Psoas muscle (tissue), 7 donors: ENCODE measurements at regions not wholly inside any gene's neighbourhood (a gene's known extent, or its start where the extent isn't known, plus 50 kb on each side); places are given as distances from the start of the nearest gene placed in this dataset.

Experiments
- ATAC-seq, 4 donors: fragments of 200-7000 bp; cut with Tn5 transposase; one replicate each; pipeline ENCODE4 v1.9.1; 2020; ENCODE audit warnings: moderate library complexity in 3 of 4, mild to moderate bottlenecking in 2 of 4
- DNase-seq, 2 donors: peaks; one replicate each; pipeline ENCODE4 v3.0.0-alpha.2; 2020
- H3K27ac ChIP-seq: fragments of 200-600 bp; one replicate; pipeline ENCODE4 v1.8.0; 2022
- H3K27me3 ChIP-seq, 3 donors: fragments of 200-600 bp in 1 of 3; one replicate each; pipeline versions ENCODE4 v1.6.1 to v1.8.0; 2013 to 2022; ENCODE audit warnings: low read length in 2 of 3, mild to moderate bottlenecking in 2 of 3, moderate library complexity in 1 of 3; ENCODE audit not compliant: insufficient read depth in 3 of 3
- H3K36me3 ChIP-seq, 2 donors: fragments of 200-600 bp in 1 of 2; one replicate each; pipeline versions ENCODE4 v1.6.1 to v1.8.0; 2013 to 2022; ENCODE audit warnings: low read depth in 1 of 2, mild to moderate bottlenecking in 1 of 2, moderate library complexity in 1 of 2; ENCODE audit not compliant: insufficient read depth in 1 of 2
- H3K4me1 ChIP-seq: fragments of 200-600 bp; one replicate; pipeline ENCODE4 v1.8.0; 2022
- H3K4me3 ChIP-seq: fragments of 200-600 bp; one replicate; pipeline ENCODE4 v1.8.0; 2022; ENCODE audit warnings: mild to moderate bottlenecking
- H3K9me3 ChIP-seq: fragments of 200-600 bp; one replicate; pipeline ENCODE4 v1.8.0; 2022
- CTCF ChIP-seq: fragments of 200-600 bp; IDR thresholded peaks from one replicate; pipeline ENCODE4 v1.8.0; 2022; ENCODE audit warnings: antibody characterized with exemption
- WGBS, 3 donors: extraction: QIAGEN DNeasy Blood & Tissue Kit; methylation state at CpG; one replicate each; pipeline versions ENCODE4 v1.1.6 to v1.1.7; 2013; 5-methylcytosine and 5-hydroxymethylcytosine counted together
- intact Hi-C, 2 donors: fragments of 100-400 bp; cut with DNase I; formaldehyde crosslinking; loops; one replicate each; pipeline versions ENCODE4 v1.11.0 to v1.14.2; 2022
- donor health status: healthy with polysubstance abuse.
- donor health status: DM: no; HTN: no; CAD: no; lungs with moderate emphysema.
- donor health status: Bipolar disorder and iron deficiency.
- donor health status: healthy.
- donor health status: DM: yes; HTN: yes; CAD: no.
- donor health status: DM: no; HTN: no; CAD: no.
- donor health status: DM: yes; HTN: yes; CAD: no.

DNA sequence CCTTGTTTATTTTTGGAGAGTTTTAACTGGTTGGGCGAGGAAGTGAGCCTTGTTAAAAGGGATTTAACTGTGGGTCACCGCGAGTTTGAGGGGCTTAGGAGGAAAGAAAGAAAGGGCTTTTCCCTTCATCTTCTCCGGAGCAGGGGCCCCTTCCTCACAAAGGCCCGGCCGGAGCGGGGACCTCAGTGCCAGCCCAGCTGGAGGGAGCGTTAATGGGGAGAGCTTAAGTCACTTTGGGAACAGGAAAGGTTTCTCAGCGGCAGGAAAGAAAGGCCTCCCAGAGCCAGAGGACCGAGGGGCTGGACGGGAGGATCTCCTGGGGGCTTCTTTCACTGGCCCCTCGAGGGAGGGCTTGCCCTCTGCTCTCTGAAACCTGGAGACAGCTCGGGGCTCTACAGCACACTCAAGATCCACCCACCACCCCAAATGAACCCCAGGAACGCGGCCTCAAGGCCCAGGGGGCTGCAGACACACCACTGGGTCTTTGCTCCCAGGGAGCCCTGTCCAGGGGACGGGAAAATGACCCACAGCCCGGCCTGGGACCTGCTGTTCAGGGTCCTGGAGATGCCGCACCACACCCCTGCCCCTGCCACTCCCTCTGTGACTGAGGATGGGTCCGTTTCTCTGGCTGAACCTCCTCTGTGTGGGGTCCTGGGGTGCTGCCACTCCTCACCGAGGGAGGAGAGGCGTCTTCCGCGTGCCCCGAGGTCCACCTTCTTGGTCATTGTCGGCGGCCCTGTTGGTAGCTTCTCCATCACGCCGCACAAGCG is 128.3 kb downstream of the URI1 start:
- Histone ChIP-seq H3K4me1 (no peaks in the 10 kb centered on the region), H3K27me3 (peaks cover 0 to 30% (median 3%) of the 10 kb centered on the region in 3 donors), H3K36me3 (no peaks in the 10 kb centered on the region), H3K27ac (no peak overlapping the region), H3K4me3 (no peak overlapping the region), H3K9me3 (no peaks in the 10 kb centered on the region)
- ATAC-seq, result no peak
- peak in 1 of 2 donors; percentile 31 for DNase-seq
- WGBS, 3 donors, result 43 to 59% (median 48%) methylated on average over 29 of the region's 29 CpGs
- no peak for TF ChIP-seq CTCF
- intact Hi-C loops, result no loop called here

GRCh38 chr19:30070968-30071632 is 129.1 kb downstream of the URI1 start:
- WGBS, 3 donors, result 27 to 59% (median 32%) methylated on average over 24 to 26 of the region's 26 CpGs
- ATAC-seq (no peak), DNase-seq (peak in 1 of 2 donors; percentile 28)
- Histone ChIP-seq H3K27ac (no peak overlapping the region), H3K36me3 (no peaks in the 10 kb centered on the region), H3K9me3 (no peaks in the 10 kb centered on the region), H3K4me3 (no peak overlapping the region), H3K4me1 (no peaks in the 10 kb centered on the region), H3K27me3 (peaks cover 0 to 30% (median 3%) of the 10 kb centered on the region in 3 donors)
- TF ChIP-seq CTCF, result no peak
- intact Hi-C loops, result no loop called here

DNA sequence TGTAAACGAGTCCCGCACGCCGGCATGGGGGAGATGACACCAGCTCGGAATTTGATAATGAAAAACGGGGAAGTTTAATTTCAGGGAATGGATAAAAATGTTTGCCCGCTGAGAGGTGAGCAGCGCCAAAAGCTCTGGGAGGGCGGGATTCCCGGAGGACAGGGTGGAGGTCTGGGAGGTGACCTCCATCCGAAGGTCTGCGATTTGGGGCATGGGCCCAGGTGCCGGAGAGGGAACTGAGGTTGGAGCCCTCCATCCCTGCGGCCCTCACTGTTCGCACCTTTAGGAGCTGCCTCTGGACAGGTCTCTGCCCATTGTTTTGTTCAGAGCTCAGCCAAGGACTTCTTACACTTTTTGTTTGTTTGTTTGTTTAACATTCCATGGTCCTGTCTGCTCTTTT is 129.8 kb downstream of the URI1 start:
- intact Hi-C loops, result no loop called here
- WGBS, 3 donors, result 71 to 80% (median 76%) methylated on average over 15 of the region's 15 CpGs
- Histone ChIP-seq H3K27ac (no peak overlapping the region), H3K4me1 (no peaks in the 10 kb centered on the region), H3K4me3 (no peak overlapping the region), H3K9me3 (no peaks in the 10 kb centered on the region), H3K36me3 (no peaks in the 10 kb centered on the region), H3K27me3 (peaks cover 0 to 36% (median 3%) of the 10 kb centered on the region in 3 donors)
- DNase-seq, result peak in 1 of 2 donors; percentile 45
- no peak for TF ChIP-seq CTCF
- no peak for ATAC-seq

DNA sequence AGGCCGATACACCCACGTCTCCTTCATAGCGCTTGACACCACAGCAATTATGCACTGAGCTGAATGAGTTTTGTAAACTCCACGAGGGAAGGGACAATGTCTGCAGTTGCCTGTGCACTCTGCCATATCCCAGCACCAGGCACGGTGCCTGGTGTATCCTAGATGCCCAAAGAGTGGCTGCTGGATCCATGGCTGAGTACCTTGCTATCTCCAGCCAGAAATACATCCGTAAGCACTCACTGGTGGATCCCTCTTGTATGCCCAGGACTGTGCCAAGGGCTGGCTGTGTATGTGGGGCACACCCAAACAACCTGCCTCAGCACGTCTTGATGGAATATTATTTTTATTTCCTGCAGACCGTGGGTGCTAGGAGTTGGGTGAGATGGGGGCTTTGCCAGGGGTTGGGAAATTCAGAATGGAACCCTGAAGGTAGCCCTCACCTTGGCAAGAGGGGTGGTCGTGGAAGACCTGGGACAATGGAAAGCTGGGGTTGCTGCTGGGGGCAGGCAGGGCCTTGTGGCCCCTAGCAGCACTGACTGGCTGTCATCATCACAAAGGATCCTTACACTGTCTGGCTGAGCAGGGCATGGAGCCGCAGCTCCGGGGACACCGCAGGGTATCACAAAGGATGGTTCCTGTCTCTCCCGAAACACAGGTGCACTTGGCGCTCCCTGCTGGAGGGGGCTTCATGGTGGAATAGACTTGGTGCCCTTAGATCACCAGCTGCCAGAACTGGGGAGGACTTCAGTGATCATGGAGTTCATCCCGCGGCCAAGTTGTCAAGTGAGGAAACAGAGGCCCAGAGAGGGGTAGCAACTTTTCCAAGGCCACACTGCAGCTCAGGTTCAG is 131.3 kb downstream of the URI1 start:
- no peaks in the 10 kb centered on the region for H3K36me3 ChIP-seq
- H3K9me3 ChIP-seq, result no peaks in the 10 kb centered on the region
- no peaks in the 10 kb centered on the region for H3K4me1 ChIP-seq
- no peak overlapping the region for H3K4me3 ChIP-seq
- peaks cover 0 to 42% (median 3%) of the 10 kb centered on the region in 3 donors for H3K27me3 ChIP-seq
- intact Hi-C loops, result no loop called here
- no peak for TF ChIP-seq CTCF
- H3K27ac ChIP-seq, result no peak overlapping the region
- DNase-seq (peak in 1 of 2 donors; percentile 19), ATAC-seq (no peak)
- WGBS, 3 donors, result 86 to 91% (median 88%) methylated on average over 16 of the region's 16 CpGs
